ENCODE measurements at regions not wholly inside any gene's neighbourhood (a gene's known extent, or its start where the extent isn't known, plus 50 kb on each side); places are given as distances from the start of the nearest gene placed in this dataset.
"Not testable (repeated sequence)": the region's sequence is repeated elsewhere in the genome, so short reads cannot be mapped to it uniquely, and the experiment has no call there.

DNA sequence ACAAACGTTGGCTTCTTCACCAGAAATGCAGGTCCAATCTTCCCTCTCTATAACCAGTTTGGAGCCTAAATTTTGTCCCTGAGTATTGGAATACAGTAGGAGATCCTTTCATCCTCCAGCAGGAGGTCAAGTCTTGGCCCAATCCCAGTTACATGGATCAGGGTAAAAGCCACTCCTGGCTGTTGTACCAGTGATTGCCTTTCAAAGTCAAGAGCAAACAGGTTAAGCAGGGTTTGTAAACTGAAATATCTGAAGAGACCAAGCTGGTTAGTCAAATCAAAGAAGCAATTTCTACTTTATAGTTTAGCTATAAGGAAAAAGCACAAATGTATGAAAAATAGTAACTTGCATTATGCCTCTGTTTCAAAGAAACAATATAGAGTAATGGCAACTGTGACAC, 329.4 kb downstream of the NAF1 start:
- no peak for DNase-seq
- H3K27ac Mint-ChIP-seq, result no peak overlapping the region
- intact Hi-C loops (cut with DNase I, micrococcal nuclease), result no loop called here
- CTCF ChIA-PET, result interaction anchor here (0.5 kb wide), 1 partner anchor 122 kb away, joined by 3 read pairs; no protein-coding TSS in a partner anchor
- H3K9me3 Mint-ChIP-seq (ENCODE audit: low read depth), result no peaks in the 10 kb centered on the region
- H3K27me3 Mint-ChIP-seq, result no peaks in the 10 kb centered on the region
- no peak overlapping the region for H3K4me3 Mint-ChIP-seq
- POLR2A ChIA-PET, result no interaction called here
- no peak for ATAC-seq
- H3K36me3 Mint-ChIP-seq (ENCODE audit: low read depth), result no peaks in the 10 kb centered on the region
- H3K4me1 Mint-ChIP-seq, result no peaks in the 10 kb centered on the region

DNA sequence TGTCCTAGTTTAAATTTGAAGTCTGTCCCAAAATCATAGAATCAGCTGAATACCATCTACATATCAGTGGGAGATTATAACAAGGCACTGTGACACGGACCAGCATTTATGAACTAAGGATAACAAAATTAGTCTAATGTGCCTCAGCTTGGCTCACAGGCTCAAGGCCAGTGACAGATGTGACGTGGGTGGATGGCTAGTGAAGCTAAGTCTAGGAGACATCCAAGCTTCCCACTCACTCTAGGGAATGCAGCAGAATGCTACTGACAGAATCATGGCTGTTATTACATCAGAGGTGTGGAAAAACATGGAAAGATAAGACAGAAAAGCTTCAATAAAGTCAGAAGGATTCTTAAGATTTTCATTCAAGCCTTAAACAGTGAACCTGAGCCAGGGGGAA, 329.9 kb downstream of the NAF1 start:
- Mint-ChIP-seq H3K9me3 (ENCODE audit: low read depth) (no peaks in the 10 kb centered on the region), H3K4me1 (no peaks in the 10 kb centered on the region), H3K27ac (no peak overlapping the region), H3K27me3 (no peaks in the 10 kb centered on the region), H3K4me3 (no peak overlapping the region), H3K36me3 (ENCODE audit: low read depth) (no peaks in the 10 kb centered on the region)
- ChIA-PET CTCF (interaction anchor here (0.5 kb wide), 1 partner anchor 122 kb away, joined by 3 read pairs; no protein-coding TSS in a partner anchor), POLR2A (no interaction called here)
- DNase-seq (no peak), ATAC-seq (no peak)
- intact Hi-C loops (cut with DNase I, micrococcal nuclease), result no loop called here

DNA sequence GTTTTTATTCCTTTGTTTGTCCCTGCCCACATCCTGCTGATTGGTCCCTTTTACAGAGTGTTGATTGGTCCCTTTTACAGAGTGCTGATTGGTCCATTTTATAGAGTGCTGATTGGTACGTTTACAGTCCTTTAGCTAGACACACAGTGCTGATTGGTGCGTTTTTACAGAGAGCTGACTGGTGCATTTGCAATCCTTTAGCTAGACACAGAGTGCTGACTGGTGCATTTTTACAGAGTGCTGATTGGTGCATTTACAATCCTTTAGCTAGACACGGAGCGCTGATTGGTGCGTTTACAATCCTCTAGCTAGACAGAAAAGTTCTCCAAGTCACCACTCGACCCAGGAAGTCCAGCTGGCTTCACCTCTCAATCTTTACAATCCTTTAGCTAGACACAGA, 330.4 kb downstream of the NAF1 start:
- H3K9me3 Mint-ChIP-seq (ENCODE audit: low read depth); H3K27me3 Mint-ChIP-seq; POLR2A ChIA-PET; H3K27ac Mint-ChIP-seq; H3K4me1 Mint-ChIP-seq; intact Hi-C loops (cut with DNase I, micrococcal nuclease); DNase-seq; H3K4me3 Mint-ChIP-seq; ATAC-seq; H3K36me3 Mint-ChIP-seq (ENCODE audit: low read depth); CTCF ChIA-PET: not testable (repeated sequence)

DNA sequence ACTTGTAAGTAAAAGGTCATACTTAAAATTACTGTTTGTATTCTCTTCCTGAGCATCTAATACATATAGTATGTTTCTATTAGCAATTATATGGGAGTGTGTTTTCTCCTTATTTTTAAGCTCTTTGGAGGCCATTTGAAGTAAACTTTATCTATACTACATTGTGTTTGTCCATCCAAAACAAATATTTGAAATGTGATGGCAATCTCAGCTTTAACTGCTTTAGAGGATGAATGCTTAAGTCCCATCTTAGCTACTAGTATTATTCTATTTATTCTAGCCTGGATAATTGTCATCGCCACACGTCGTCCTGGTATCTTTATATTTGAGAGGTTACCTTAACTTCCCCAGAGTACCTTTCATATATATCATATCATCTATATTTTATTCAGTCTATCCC, 335.8 kb downstream of the NAF1 start:
- ChIA-PET CTCF (no interaction called here), POLR2A (no interaction called here)
- Mint-ChIP-seq H3K27ac (no peak overlapping the region), H3K27me3 (no peaks in the 10 kb centered on the region), H3K36me3 (ENCODE audit: low read depth) (no peaks in the 10 kb centered on the region), H3K4me1 (no peaks in the 10 kb centered on the region), H3K4me3 (no peak overlapping the region), H3K9me3 (ENCODE audit: low read depth) (no peaks in the 10 kb centered on the region)
- intact Hi-C loops (cut with DNase I, micrococcal nuclease), result no loop called here
- no peak for ATAC-seq
- no peak for DNase-seq

DNA sequence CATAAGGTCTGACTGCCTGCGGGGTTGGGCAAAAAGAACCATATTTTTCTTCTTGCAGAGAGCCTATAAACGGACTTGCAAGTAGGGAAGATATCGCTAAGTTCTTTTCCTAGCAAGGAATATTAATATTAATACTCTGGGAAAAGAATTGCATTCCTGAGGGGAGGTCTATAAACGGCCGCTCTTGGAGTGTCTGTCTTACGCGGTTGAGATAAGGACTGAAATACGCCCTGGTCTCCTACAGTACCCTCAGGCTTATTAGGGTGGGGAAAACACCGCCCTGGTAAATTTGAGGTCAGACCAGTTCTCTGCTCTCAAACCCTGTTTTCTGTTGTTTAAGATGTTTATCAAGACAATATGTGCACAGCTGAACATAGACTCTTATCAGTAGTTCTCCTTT, 349.3 kb downstream of the NAF1 start:
- H3K4me1 Mint-ChIP-seq; H3K4me3 Mint-ChIP-seq; POLR2A ChIA-PET; DNase-seq; H3K36me3 Mint-ChIP-seq (ENCODE audit: low read depth); intact Hi-C loops (cut with DNase I, micrococcal nuclease); H3K27ac Mint-ChIP-seq; CTCF ChIA-PET; ATAC-seq; H3K27me3 Mint-ChIP-seq: not testable (repeated sequence)
- H3K9me3 Mint-ChIP-seq (ENCODE audit: low read depth), result peaks cover 13% of the 10 kb centered on the region

DNA sequence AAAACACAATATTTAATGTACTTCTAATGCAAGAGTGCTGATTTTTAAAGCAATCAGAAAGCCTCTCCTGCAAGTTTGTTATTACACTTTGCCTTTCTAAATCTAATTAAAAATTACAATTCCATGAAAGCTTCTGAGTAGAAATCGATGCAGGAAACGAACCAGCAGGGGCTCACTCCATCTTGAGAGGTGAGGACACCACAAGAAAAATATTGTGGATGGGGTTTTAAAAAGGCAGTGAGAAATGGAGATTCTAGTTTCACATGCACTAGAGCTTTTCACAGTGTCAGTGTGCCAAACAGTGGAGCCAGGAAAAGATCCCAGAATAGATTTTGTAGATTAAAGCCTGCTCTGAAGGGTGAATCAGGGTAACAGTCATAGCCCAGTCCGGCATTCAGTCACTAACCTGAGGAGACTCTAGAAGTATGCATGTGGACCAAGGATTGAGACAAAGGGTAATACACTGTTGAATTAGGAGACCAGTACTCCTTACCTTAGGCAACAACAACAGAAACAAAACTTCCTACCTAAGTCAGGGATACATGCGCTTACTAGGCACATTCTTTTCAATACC, 362.3 kb downstream of the NAF1 start:
- intact Hi-C loops (cut with DNase I, micrococcal nuclease), result no loop called here
- Mint-ChIP-seq H3K27ac (no peak overlapping the region), H3K9me3 (ENCODE audit: low read depth) (no peaks in the 10 kb centered on the region), H3K36me3 (ENCODE audit: low read depth) (no peaks in the 10 kb centered on the region), H3K4me1 (no peaks in the 10 kb centered on the region), H3K27me3 (no peaks in the 10 kb centered on the region), H3K4me3 (no peak overlapping the region)
- CTCF ChIA-PET, result no interaction called here
- ATAC-seq (no peak), DNase-seq (no peak)
- POLR2A ChIA-PET, result no interaction called here

DNA sequence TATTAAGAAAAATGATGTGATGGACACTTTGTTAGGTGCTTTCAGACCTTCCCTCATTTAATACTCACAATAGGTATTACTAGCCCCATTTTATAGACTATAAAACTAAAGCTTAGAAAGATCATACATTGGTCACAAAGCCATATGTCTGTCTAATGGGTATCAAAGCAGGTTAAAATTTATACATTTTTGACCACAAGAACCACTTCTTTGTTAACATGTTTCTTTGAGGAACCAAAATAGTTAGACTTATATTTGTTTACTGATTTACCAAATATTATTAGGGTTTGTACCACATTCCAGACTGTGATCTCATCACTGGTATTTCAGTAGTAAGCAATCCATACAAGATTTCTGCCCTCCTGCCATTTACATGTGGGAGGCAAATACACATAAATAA, 363.3 kb downstream of the NAF1 start:
- H3K27me3 Mint-ChIP-seq, result no peaks in the 10 kb centered on the region
- H3K9me3 Mint-ChIP-seq (ENCODE audit: low read depth), result no peaks in the 10 kb centered on the region
- POLR2A ChIA-PET, result no interaction called here
- no peak overlapping the region for H3K27ac Mint-ChIP-seq
- CTCF ChIA-PET, result no interaction called here
- ATAC-seq (no peak), DNase-seq (no peak)
- no peaks in the 10 kb centered on the region for H3K36me3 Mint-ChIP-seq (ENCODE audit: low read depth)
- H3K4me1 Mint-ChIP-seq, result no peaks in the 10 kb centered on the region
- H3K4me3 Mint-ChIP-seq, result no peak overlapping the region
- intact Hi-C loops (cut with DNase I, micrococcal nuclease), result no loop called here

DNA sequence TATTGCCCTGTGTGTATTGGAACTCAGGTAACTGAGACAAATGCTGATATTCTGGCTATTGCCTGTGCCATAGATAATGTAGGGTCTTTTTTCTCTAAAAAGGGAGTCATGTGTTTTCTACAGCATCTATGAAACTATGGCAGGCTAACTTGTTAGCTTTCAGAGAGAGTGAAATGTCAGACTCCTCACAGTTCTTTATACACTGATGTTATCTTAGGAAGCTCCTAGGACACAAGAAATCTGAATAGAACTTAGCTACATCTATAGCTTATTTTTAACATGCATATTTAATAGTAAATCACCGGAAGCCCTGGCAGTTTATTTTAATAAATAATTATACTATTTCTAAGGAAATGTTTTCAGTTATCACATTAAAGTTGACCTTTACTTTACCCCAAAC, 369.6 kb downstream of the NAF1 start:
- ATAC-seq (no peak), DNase-seq (no peak)
- intact Hi-C loops (cut with DNase I, micrococcal nuclease), result no loop called here
- H3K9me3 Mint-ChIP-seq (ENCODE audit: low read depth), result no peaks in the 10 kb centered on the region
- H3K4me3 Mint-ChIP-seq, result no peak overlapping the region
- no peaks in the 10 kb centered on the region for H3K4me1 Mint-ChIP-seq
- no peaks in the 10 kb centered on the region for H3K36me3 Mint-ChIP-seq (ENCODE audit: low read depth)
- no peak overlapping the region for H3K27ac Mint-ChIP-seq
- POLR2A ChIA-PET, result no interaction called here
- CTCF ChIA-PET, result no interaction called here
- H3K27me3 Mint-ChIP-seq, result no peaks in the 10 kb centered on the region

DNA sequence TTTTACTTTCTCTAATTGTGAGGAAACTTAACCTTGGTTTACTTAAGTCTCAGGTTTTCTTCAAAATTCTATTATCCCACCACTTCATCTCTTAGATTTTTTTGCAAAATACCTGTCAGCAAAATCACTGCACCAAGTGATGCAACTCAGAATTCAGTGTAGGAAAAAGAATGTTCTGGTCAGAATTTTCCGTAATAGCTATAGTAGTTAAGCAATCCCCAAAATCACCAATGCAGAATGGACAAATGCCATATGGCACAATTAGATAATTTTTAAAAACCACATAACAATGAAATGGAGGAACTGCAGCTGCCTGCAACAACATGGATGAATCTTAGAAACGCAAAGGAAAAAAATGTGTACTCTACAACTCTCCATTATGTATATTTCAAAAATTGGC, 373.1 kb downstream of the NAF1 start:
- no peaks in the 10 kb centered on the region for H3K4me1 Mint-ChIP-seq
- POLR2A ChIA-PET, result no interaction called here

DNA sequence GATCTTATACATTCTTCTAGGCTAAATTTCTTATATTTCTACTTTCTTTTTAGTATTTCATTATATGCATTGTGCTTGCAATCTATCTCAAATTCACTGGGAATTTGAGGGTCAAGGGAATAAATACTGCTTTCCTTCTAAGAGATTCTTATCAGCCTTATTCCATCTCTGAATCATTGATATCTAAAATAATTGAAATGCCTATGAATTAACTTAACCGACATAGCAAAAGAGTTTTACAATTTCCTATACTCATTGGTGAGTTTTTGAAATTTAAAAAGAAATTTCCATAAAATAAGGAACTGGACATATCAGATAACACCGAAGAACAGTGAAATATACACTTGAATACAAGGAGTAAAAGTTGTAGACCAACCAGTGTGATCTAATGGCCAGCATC, 373.7 kb downstream of the NAF1 start:
- Mint-ChIP-seq H3K27me3 (no peaks in the 10 kb centered on the region), H3K27ac (no peak overlapping the region), H3K36me3 (ENCODE audit: low read depth) (no peaks in the 10 kb centered on the region), H3K4me1 (no peaks in the 10 kb centered on the region), H3K4me3 (no peak overlapping the region), H3K9me3 (ENCODE audit: low read depth) (peaks cover 2% of the 10 kb centered on the region)
- intact Hi-C loops (cut with DNase I, micrococcal nuclease), result no loop called here
- ChIA-PET CTCF (no interaction called here), POLR2A (no interaction called here)
- no peak for DNase-seq
- no peak for ATAC-seq

More for the DNA sequence above, 373.1 kb downstream of the NAF1 start:
- no peak for DNase-seq
- ATAC-seq, result no peak
- no peak overlapping the region for H3K27ac Mint-ChIP-seq
- H3K27me3 Mint-ChIP-seq, result no peaks in the 10 kb centered on the region
- CTCF ChIA-PET, result no interaction called here
- H3K36me3 Mint-ChIP-seq (ENCODE audit: low read depth), result no peaks in the 10 kb centered on the region
- H3K9me3 Mint-ChIP-seq (ENCODE audit: low read depth), result peaks cover 2% of the 10 kb centered on the region
- intact Hi-C loops (cut with DNase I, micrococcal nuclease), result no loop called here
- H3K4me3 Mint-ChIP-seq, result no peak overlapping the region

DNA sequence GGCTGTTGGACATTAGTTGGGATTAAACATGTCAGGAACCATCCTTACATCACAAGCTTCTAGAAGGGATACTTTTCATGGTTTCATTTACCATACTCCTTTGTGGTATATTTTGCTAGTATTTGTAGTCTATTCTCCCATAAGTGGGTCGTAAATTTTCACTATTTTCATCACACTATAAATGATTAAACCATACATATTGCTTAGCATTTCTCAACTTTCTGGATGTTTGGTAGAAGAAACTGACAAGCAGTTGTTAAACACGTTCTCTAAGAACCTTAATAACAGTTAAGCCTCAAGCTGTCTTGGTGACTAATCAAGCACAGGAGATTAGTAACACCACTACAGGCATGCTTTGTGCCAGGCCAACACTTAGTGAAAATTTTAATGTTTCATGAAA, 375.5 kb downstream of the NAF1 start:
- Mint-ChIP-seq H3K27ac (no peak overlapping the region), H3K9me3 (ENCODE audit: low read depth) (peaks cover 2% of the 10 kb centered on the region), H3K4me1 (no peaks in the 10 kb centered on the region), H3K27me3 (no peaks in the 10 kb centered on the region), H3K4me3 (no peak overlapping the region), H3K36me3 (ENCODE audit: low read depth) (no peaks in the 10 kb centered on the region)
- ChIA-PET POLR2A (no interaction called here), CTCF (interaction anchor here (0.9 kb wide), 1 partner anchor 8 kb away, joined by 3 read pairs; no protein-coding TSS in a partner anchor)
- no peak for DNase-seq
- ATAC-seq, result no peak
- intact Hi-C loops (cut with DNase I, micrococcal nuclease), result no loop called here

DNA sequence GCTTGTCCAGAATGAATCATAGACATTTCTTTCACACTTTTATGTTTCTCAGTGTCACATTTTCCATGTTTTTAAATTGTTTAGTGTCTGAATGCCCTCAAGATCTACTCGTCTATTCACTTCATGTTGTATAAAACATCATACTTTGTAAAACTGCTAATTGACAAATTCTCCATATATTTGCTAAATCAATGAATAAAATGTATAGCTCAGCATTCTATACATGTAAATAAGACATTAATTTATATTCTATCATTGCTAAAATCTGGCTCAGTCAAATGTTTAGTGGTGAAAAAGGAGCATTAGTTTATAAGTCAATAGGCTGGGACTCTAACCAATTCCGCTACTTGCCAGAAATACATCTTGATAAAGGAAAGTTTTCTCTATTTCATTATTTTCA, 379.6 kb downstream of the NAF1 start:
- no peak for DNase-seq
- intact Hi-C loops (cut with DNase I, micrococcal nuclease), result no loop called here
- no peaks in the 10 kb centered on the region for H3K36me3 Mint-ChIP-seq (ENCODE audit: low read depth)
- H3K9me3 Mint-ChIP-seq (ENCODE audit: low read depth), result peaks cover 2% of the 10 kb centered on the region
- no peak overlapping the region for H3K4me3 Mint-ChIP-seq
- H3K4me1 Mint-ChIP-seq, result no peaks in the 10 kb centered on the region
- ChIA-PET POLR2A (no interaction called here), CTCF (no interaction called here)
- no peaks in the 10 kb centered on the region for H3K27me3 Mint-ChIP-seq
- no peak for ATAC-seq
- no peak overlapping the region for H3K27ac Mint-ChIP-seq
